NB4 (cell line): ENCODE measurements at regions not wholly inside any gene's neighbourhood (a gene's known extent, or its start where the extent isn't known, plus 50 kb on each side); places are given as distances from the start of the nearest gene placed in this dataset.

Experiments
- TF ChIP-seq, protein P1 (sequence below): IDR thresholded peaks from 2 replicates; pipeline ENCODE4 v1.6.1; 2011; ENCODE audit warnings: low read depth, low read length
- TF ChIP-seq, protein P2 (sequence below): IDR thresholded peaks from one replicate; pipeline ENCODE4 v1.5.1; 2012; ENCODE audit warnings: low read depth, low read length

DNA sequence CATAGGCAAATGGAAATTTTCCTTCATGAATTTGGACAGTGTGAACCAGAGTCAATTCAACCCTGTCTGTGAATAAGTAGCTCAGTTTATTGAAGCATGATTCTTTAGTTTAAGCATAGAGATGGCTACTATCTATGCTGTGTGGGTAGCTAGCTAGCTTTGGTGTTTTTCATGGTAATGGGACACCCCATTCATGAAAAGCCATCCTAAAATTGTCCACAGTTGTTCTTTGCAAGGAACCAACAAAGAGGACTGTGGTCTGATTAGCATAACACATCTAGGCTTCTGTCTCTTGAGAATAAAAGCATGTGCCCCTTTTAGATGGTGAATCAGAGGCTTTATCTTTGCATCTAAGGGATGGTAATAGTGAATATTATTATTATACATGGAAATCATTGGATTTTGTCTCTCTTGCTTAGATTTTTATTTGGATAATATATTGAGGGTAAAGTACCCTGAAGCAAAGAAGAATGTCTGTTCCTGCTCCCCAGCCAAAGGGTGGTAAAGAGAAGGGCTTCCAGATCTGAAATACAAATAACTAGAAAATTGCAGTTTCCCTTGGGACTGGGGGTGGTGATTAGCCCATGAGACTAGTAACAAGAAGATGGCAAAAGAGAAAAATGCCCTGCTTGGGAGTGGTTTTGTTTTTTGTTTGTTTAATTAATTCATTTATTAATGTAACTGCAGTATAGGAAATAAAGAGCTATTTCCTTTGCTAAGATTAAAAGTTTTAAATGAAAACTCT, 624.2 kb upstream of the ZNF608 start:
- TF ChIP-seq, protein P1, sequence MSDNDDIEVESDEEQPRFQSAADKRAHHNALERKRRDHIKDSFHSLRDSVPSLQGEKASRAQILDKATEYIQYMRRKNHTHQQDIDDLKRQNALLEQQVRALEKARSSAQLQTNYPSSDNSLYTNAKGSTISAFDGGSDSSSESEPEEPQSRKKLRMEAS, result no peak
- TF ChIP-seq, protein P2, sequence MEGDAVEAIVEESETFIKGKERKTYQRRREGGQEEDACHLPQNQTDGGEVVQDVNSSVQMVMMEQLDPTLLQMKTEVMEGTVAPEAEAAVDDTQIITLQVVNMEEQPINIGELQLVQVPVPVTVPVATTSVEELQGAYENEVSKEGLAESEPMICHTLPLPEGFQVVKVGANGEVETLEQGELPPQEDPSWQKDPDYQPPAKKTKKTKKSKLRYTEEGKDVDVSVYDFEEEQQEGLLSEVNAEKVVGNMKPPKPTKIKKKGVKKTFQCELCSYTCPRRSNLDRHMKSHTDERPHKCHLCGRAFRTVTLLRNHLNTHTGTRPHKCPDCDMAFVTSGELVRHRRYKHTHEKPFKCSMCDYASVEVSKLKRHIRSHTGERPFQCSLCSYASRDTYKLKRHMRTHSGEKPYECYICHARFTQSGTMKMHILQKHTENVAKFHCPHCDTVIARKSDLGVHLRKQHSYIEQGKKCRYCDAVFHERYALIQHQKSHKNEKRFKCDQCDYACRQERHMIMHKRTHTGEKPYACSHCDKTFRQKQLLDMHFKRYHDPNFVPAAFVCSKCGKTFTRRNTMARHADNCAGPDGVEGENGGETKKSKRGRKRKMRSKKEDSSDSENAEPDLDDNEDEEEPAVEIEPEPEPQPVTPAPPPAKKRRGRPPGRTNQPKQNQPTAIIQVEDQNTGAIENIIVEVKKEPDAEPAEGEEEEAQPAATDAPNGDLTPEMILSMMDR, result no peak
